ENCODE measurements at regions not wholly inside any gene's neighbourhood (a gene's known extent, or its start where the extent isn't known, plus 50 kb on each side); places are given as distances from the start of the nearest gene placed in this dataset.

DNA sequence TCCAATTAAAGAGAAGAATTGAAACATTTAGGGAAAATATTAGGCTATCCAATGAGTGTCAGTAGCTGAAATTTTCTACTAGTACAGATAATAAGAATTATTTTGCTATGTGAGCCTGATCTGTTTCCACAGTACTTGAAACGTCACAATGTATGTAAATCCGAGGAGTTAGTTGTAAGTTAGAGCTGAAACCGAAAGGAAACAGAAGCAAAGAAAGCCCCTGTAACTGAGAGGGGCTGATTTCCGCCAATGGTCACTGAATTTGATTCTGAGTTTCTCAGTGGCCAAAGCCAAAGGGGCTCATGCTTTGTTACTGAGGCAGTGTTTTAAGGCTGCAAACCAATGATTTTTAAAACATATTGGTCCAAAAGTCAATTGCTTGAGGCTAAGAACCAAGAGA, 168.3 kb upstream of the DUSP10 start:
- POLR2A ChIA-PET: no interaction called here
- DNase-seq (ENCODE audit: low spot score): no peak
- Mint-ChIP-seq H3K27me3 (ENCODE audit: low read depth) (no peaks in the 10 kb centered on the region), H3K9me3 (no peaks in the 10 kb centered on the region), H3K36me3 (no peaks in the 10 kb centered on the region), H3K27ac (no peak overlapping the region), H3K4me1 (no peaks in the 10 kb centered on the region), H3K4me3 (no peak overlapping the region)
- TF ChIP-seq, protein P1, sequence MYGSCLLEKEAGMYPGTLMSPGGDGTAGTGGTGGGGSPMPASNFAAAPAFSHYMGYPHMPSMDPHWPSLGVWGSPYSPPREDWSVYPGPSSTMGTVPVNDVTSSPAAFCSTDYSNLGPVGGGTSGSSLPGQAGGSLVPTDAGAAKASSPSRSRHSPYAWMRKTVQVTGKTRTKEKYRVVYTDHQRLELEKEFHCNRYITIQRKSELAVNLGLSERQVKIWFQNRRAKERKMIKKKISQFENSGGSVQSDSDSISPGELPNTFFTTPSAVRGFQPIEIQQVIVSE (CRISPR knock-in tag; IDR thresholded peaks at IDR 0.05; ENCODE audit: borderline replicate concordance): no peak
- no peak for TF ChIP-seq CREB1 (CRISPR knock-in tag; IDR thresholded peaks at IDR 0.05)
- TF ChIP-seq, protein P2, sequence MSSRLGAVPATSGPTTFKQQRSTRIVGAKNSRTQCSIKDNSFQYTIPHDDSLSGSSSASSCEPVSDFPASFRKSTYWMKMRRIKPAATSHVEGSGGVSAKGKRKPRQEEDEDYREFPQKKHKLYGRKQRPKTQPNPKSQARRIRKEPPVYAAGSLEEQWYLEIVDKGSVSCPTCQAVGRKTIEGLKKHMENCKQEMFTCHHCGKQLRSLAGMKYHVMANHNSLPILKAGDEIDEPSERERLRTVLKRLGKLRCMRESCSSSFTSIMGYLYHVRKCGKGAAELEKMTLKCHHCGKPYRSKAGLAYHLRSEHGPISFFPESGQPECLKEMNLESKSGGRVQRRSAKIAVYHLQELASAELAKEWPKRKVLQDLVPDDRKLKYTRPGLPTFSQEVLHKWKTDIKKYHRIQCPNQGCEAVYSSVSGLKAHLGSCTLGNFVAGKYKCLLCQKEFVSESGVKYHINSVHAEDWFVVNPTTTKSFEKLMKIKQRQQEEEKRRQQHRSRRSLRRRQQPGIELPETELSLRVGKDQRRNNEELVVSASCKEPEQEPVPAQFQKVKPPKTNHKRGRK (CRISPR knock-in tag; IDR thresholded peaks at IDR 0.05; ENCODE audit: borderline replicate concordance): no peak
- TF ChIP-seq, protein P3, sequence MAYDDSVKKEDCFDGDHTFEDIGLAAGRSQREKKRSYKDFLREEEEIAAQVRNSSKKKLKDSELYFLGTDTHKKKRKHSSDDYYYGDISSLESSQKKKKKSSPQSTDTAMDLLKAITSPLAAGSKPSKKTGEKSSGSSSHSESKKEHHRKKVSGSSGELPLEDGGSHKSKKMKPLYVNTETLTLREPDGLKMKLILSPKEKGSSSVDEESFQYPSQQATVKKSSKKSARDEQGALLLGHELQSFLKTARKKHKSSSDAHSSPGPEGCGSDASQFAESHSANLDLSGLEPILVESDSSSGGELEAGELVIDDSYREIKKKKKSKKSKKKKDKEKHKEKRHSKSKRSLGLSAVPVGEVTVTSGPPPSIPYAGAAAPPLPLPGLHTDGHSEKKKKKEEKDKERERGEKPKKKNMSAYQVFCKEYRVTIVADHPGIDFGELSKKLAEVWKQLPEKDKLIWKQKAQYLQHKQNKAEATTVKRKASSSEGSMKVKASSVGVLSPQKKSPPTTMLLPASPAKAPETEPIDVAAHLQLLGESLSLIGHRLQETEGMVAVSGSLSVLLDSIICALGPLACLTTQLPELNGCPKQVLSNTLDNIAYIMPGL (CRISPR knock-in tag; IDR thresholded peaks at IDR 0.05): no peak
- TF ChIP-seq, protein P4, sequence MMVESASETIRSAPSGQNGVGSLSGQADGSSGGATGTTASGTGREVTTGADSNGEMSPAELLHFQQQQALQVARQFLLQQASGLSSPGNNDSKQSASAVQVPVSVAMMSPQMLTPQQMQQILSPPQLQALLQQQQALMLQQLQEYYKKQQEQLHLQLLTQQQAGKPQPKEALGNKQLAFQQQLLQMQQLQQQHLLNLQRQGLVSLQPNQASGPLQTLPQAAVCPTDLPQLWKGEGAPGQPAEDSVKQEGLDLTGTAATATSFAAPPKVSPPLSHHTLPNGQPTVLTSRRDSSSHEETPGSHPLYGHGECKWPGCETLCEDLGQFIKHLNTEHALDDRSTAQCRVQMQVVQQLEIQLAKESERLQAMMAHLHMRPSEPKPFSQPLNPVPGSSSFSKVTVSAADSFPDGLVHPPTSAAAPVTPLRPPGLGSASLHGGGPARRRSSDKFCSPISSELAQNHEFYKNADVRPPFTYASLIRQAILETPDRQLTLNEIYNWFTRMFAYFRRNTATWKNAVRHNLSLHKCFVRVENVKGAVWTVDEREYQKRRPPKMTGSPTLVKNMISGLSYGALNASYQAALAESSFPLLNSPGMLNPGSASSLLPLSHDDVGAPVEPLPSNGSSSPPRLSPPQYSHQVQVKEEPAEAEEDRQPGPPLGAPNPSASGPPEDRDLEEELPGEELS (CRISPR knock-in tag; IDR thresholded peaks at IDR 0.05): no peak
- no peak for TF ChIP-seq NFATC4 (CRISPR knock-in tag; IDR thresholded peaks at IDR 0.05)
- no peak for TF ChIP-seq ATF1 (CRISPR knock-in tag; IDR thresholded peaks at IDR 0.05)
- TF ChIP-seq, protein P5, sequence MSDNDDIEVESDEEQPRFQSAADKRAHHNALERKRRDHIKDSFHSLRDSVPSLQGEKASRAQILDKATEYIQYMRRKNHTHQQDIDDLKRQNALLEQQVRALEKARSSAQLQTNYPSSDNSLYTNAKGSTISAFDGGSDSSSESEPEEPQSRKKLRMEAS (CRISPR knock-in tag; IDR thresholded peaks at IDR 0.05): no peak
- TF ChIP-seq, protein P6, sequence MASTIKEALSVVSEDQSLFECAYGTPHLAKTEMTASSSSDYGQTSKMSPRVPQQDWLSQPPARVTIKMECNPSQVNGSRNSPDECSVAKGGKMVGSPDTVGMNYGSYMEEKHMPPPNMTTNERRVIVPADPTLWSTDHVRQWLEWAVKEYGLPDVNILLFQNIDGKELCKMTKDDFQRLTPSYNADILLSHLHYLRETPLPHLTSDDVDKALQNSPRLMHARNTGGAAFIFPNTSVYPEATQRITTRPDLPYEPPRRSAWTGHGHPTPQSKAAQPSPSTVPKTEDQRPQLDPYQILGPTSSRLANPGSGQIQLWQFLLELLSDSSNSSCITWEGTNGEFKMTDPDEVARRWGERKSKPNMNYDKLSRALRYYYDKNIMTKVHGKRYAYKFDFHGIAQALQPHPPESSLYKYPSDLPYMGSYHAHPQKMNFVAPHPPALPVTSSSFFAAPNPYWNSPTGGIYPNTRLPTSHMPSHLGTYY (CRISPR knock-in tag; IDR thresholded peaks at IDR 0.05): no peak
- TF ChIP-seq, protein P7, sequence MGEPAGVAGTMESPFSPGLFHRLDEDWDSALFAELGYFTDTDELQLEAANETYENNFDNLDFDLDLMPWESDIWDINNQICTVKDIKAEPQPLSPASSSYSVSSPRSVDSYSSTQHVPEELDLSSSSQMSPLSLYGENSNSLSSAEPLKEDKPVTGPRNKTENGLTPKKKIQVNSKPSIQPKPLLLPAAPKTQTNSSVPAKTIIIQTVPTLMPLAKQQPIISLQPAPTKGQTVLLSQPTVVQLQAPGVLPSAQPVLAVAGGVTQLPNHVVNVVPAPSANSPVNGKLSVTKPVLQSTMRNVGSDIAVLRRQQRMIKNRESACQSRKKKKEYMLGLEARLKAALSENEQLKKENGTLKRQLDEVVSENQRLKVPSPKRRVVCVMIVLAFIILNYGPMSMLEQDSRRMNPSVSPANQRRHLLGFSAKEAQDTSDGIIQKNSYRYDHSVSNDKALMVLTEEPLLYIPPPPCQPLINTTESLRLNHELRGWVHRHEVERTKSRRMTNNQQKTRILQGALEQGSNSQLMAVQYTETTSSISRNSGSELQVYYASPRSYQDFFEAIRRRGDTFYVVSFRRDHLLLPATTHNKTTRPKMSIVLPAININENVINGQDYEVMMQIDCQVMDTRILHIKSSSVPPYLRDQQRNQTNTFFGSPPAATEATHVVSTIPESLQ (CRISPR knock-in tag; IDR thresholded peaks at IDR 0.05): no peak
- no peak for TF ChIP-seq ESRRA (CRISPR knock-in tag; IDR thresholded peaks at IDR 0.05; ENCODE audit: borderline replicate concordance)
- TF ChIP-seq, protein P8, sequence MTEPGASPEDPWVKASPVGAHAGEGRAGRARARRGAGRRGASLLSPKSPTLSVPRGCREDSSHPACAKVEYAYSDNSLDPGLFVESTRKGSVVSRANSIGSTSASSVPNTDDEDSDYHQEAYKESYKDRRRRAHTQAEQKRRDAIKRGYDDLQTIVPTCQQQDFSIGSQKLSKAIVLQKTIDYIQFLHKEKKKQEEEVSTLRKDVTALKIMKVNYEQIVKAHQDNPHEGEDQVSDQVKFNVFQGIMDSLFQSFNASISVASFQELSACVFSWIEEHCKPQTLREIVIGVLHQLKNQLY (CRISPR knock-in tag; IDR thresholded peaks at IDR 0.05): no peak
- TF ChIP-seq, protein P9, sequence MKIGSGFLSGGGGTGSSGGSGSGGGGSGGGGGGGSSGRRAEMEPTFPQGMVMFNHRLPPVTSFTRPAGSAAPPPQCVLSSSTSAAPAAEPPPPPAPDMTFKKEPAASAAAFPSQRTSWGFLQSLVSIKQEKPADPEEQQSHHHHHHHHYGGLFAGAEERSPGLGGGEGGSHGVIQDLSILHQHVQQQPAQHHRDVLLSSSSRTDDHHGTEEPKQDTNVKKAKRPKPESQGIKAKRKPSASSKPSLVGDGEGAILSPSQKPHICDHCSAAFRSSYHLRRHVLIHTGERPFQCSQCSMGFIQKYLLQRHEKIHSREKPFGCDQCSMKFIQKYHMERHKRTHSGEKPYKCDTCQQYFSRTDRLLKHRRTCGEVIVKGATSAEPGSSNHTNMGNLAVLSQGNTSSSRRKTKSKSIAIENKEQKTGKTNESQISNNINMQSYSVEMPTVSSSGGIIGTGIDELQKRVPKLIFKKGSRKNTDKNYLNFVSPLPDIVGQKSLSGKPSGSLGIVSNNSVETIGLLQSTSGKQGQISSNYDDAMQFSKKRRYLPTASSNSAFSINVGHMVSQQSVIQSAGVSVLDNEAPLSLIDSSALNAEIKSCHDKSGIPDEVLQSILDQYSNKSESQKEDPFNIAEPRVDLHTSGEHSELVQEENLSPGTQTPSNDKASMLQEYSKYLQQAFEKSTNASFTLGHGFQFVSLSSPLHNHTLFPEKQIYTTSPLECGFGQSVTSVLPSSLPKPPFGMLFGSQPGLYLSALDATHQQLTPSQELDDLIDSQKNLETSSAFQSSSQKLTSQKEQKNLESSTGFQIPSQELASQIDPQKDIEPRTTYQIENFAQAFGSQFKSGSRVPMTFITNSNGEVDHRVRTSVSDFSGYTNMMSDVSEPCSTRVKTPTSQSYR (CRISPR knock-in tag; IDR thresholded peaks at IDR 0.05): no peak
- no peak for TF ChIP-seq NR2C2 (CRISPR knock-in tag; IDR thresholded peaks at IDR 0.05)
- TF ChIP-seq TEAD1 (CRISPR knock-in tag; IDR thresholded peaks at IDR 0.05): no peak
- no peak for TF ChIP-seq PRRX2 (CRISPR knock-in tag; IDR thresholded peaks at IDR 0.05)
- no peak for TF ChIP-seq ZNF396 (CRISPR knock-in tag; IDR thresholded peaks at IDR 0.05; ENCODE audit: borderline replicate concordance)
- TF ChIP-seq SMAD4 (CRISPR knock-in tag; IDR thresholded peaks at IDR 0.05): no peak
- CTCF ChIA-PET: no interaction called here
- ATAC-seq: no peak

Measured in WTC11 (cell line).